GM23248 (cell line): ENCODE measurements at regions not wholly inside any gene's neighbourhood (a gene's known extent, or its start where the extent isn't known, plus 50 kb on each side); places are given as distances from the start of the nearest gene placed in this dataset.

Experiments
- DNase-seq: peaks from one replicate; pipeline ENCODE4 v3.0.0-alpha.2; 2015
- H2AFZ ChIP-seq: fragments of 200-600 bp; sonication (generic); 2 replicates; pipeline ENCODE4 v1.6.1; 2016; ENCODE audit warnings: antibody characterized with exemption
- H3F3A ChIP-seq: fragments of 200-600 bp; sonication (generic); 2 replicates; pipeline ENCODE4 v1.6.1; 2016; ENCODE audit warnings: mild to moderate bottlenecking, antibody characterized with exemption, mixed run types; ENCODE audit not compliant: insufficient read depth
- H3K27ac ChIP-seq: fragments of 200-600 bp; sonication (generic); 2 replicates; pipeline ENCODE4 v1.5.1; 2016; ENCODE audit warnings: mild to moderate bottlenecking
- H3K27me3 ChIP-seq: fragments of 200-600 bp; sonication (generic); replicated peaks from 2 replicates; pipeline ENCODE4 v1.6.1; 2016; ENCODE audit warnings: mild to moderate bottlenecking; ENCODE audit not compliant: insufficient read depth
- H3K36me3 ChIP-seq: fragments of 200-600 bp; sonication (generic); 2 replicates; pipeline ENCODE4 v1.6.1; 2016; ENCODE audit warnings: low read depth, mild to moderate bottlenecking
- H3K4me1 ChIP-seq: fragments of 200-600 bp; sonication (generic); 2 replicates; pipeline ENCODE4 v1.6.1; 2016; ENCODE audit warnings: mild to moderate bottlenecking; ENCODE audit not compliant: insufficient read depth
- H3K4me2 ChIP-seq: fragments of 200-600 bp; sonication (generic); one replicate; pipeline ENCODE4 v1.6.1; 2016; ENCODE audit warnings: mild to moderate bottlenecking; ENCODE audit not compliant: unreplicated experiment
- H3K4me3 ChIP-seq: fragments of 200-600 bp; sonication (generic); 2 replicates; pipeline ENCODE4 v1.5.1; 2016; ENCODE audit warnings: mild to moderate bottlenecking
- H3K79me2 ChIP-seq: fragments of 200-600 bp; sonication (generic); 2 replicates; pipeline ENCODE4 v1.6.1; 2016; ENCODE audit warnings: mild to moderate bottlenecking; ENCODE audit not compliant: insufficient read depth
- H3K9ac ChIP-seq: fragments of 200-600 bp; sonication (generic); 2 replicates; pipeline ENCODE4 v1.6.1; 2016; ENCODE audit warnings: mild to moderate bottlenecking
- H3K9me2 ChIP-seq: fragments of 200-600 bp; sonication (generic); 2 replicates; pipeline ENCODE4 v1.6.1; 2016; ENCODE audit warnings: mixed run types, mild to moderate bottlenecking, moderate library complexity; ENCODE audit not compliant: insufficient read depth
- H3K9me3 ChIP-seq: fragments of 200-600 bp; sonication (generic); one replicate; pipeline ENCODE4 v1.6.1; 2017; ENCODE audit warnings: low read depth
- H4K20me1 ChIP-seq: fragments of 200-600 bp; sonication (generic); 2 replicates; pipeline ENCODE4 v1.6.0; 2016; ENCODE audit not compliant: insufficient read depth
- EZH2 ChIP-seq: fragments of 200-600 bp; sonication (generic); IDR thresholded peaks from 2 replicates; pipeline ENCODE4 v1.6.1; 2018; ENCODE audit warnings: antibody characterized with exemption, mild to moderate bottlenecking; ENCODE audit not compliant: insufficient read depth, poor library complexity, severe bottlenecking
- EZH2phosphoT487 ChIP-seq: fragments of 200-600 bp; sonication (generic); IDR thresholded peaks from 2 replicates; pipeline ENCODE4 v1.6.1; 2018; ENCODE audit warnings: antibody characterized with exemption, moderate library complexity, mild to moderate bottlenecking, low read depth; ENCODE audit not compliant: insufficient read depth
- WGBS, 2 experiments: methylation state at CpG; one replicate each; pipeline ENCODE4 v1.1.6; 2015 to 2017; ENCODE audit warnings: low lambda C conversion rate in 2 of 2, low coverage in 1 of 2; ENCODE audit errors: missing lambda C conversion rate in 2 of 2; 5-methylcytosine and 5-hydroxymethylcytosine counted together
- in situ Hi-C: fragments of 300-500 bp; cut with MboI; formaldehyde crosslinking; loops from 2 replicates; pipeline ENCODE4 v1.15.0; 2020

- Histone ChIP-seq H2AFZ (no peak overlapping the region), H3K4me1 (no peaks in the 10 kb centered on the region; the same call in 1 of the 2 replicates), H3K9me2 (no peaks in the 10 kb centered on the region), H3K4me3 (no peak overlapping the region), H3K4me2 (no peak overlapping the region), H4K20me1 (no peaks in the 10 kb centered on the region), H3F3A (0 out of 2 replicates have a peak, but pooled peaks cover 1% of the 10 kb centered on the region), H3K9ac (no peak overlapping the region), H3K36me3 (no peaks in the 10 kb centered on the region), H3K9me3 (no peaks in the 10 kb centered on the region), H3K79me2 (no peaks in the 10 kb centered on the region), H3K27ac (no peak overlapping the region), H3K27me3 (no peaks in the 10 kb centered on the region)
- in situ Hi-C loops, result no loop called here
- 51 to 62% methylated on average over 6 of the region's 6 CpGs for WGBS, 2 experiments
- DNase-seq, result no peak
- TF ChIP-seq EZH2, result no peak
- TF ChIP-seq EZH2phosphoT487, result no peak
Observed at GRCh38 chr20:60637801-60638200, 614.3 kb upstream of the CDH4 start.

GRCh38 chr20:60638430-60639098, 613.5 kb upstream of the CDH4 start:
- no peaks in the 10 kb centered on the region for H3K27me3 ChIP-seq
- DNase-seq, result no peak
- no peaks in the 10 kb centered on the region for H3K36me3 ChIP-seq
- in situ Hi-C loops, result no loop called here
- no peaks in the 10 kb centered on the region for H3K9me3 ChIP-seq
- WGBS, 2 experiments, result 41 to 44% methylated on average over 4 of the region's 4 CpGs
- H3K9me2 ChIP-seq, result no peaks in the 10 kb centered on the region
- no peak overlapping the region for H2AFZ ChIP-seq
- TF ChIP-seq EZH2 (no peak), EZH2phosphoT487 (no peak)
- H3F3A ChIP-seq, result no peaks in the 10 kb centered on the region
- H3K4me2 ChIP-seq, result no peak overlapping the region
- H3K79me2 ChIP-seq, result no peaks in the 10 kb centered on the region
- H3K4me1 ChIP-seq, result no peaks in the 10 kb centered on the region; the same call in 1 of the 2 replicates
- no peak overlapping the region for H3K9ac ChIP-seq
- H3K4me3 ChIP-seq, result no peak overlapping the region
- H4K20me1 ChIP-seq, result no peaks in the 10 kb centered on the region
- H3K27ac ChIP-seq, result no peak overlapping the region

- H2AFZ ChIP-seq, result no peak overlapping the region
- H3K79me2 ChIP-seq, result no peaks in the 10 kb centered on the region
- H3K36me3 ChIP-seq, result no peaks in the 10 kb centered on the region
- DNase-seq, result peak; percentile 9
- TF ChIP-seq EZH2 (no peak), EZH2phosphoT487 (no peak)
- no peak overlapping the region for H3K27ac ChIP-seq
- in situ Hi-C loops, result no loop called here
- H3K9me3 ChIP-seq, result no peaks in the 10 kb centered on the region
- no peaks in the 10 kb centered on the region for H3F3A ChIP-seq
- H3K27me3 ChIP-seq, result no peaks in the 10 kb centered on the region
- WGBS, 2 experiments, result 48 to 51% methylated on average over 8 of the region's 8 CpGs
- no peaks in the 10 kb centered on the region for H4K20me1 ChIP-seq
- H3K9ac ChIP-seq, result no peak overlapping the region
- H3K4me3 ChIP-seq, result no peak overlapping the region
- no peaks in the 10 kb centered on the region for H3K4me1 ChIP-seq
- H3K9me2 ChIP-seq, result no peaks in the 10 kb centered on the region
- H3K4me2 ChIP-seq, result no peak overlapping the region
Observed at GRCh38 chr20:60641879-60642447, 610.1 kb upstream of the CDH4 start.

GRCh38 chr20:60642541-60642940, 609.5 kb upstream of the CDH4 start:
- in situ Hi-C loops, result no loop called here
- DNase-seq, result no peak
- no peaks in the 10 kb centered on the region for H3K9me3 ChIP-seq

More at GRCh38 chr20:60642541-60642940, 609.5 kb upstream of the CDH4 start:
- Histone ChIP-seq H3K27ac (no peak overlapping the region), H2AFZ (no peak overlapping the region), H3K4me2 (no peak overlapping the region), H3K79me2 (no peaks in the 10 kb centered on the region), H3K27me3 (no peaks in the 10 kb centered on the region), H3K36me3 (no peaks in the 10 kb centered on the region), H3K4me3 (no peak overlapping the region), H3K4me1 (no peaks in the 10 kb centered on the region), H3K9ac (no peak overlapping the region), H4K20me1 (no peaks in the 10 kb centered on the region), H3F3A (no peaks in the 10 kb centered on the region), H3K9me2 (no peaks in the 10 kb centered on the region)
- TF ChIP-seq EZH2 (no peak), EZH2phosphoT487 (no peak)
- WGBS, 2 experiments, result 32 to 46% methylated on average over 4 of the region's 4 CpGs
